ENCODE measurements at regions not wholly inside any gene's neighbourhood (a gene's known extent, or its start where the extent isn't known, plus 50 kb on each side); places are given as distances from the start of the nearest gene placed in this dataset.

DNA sequence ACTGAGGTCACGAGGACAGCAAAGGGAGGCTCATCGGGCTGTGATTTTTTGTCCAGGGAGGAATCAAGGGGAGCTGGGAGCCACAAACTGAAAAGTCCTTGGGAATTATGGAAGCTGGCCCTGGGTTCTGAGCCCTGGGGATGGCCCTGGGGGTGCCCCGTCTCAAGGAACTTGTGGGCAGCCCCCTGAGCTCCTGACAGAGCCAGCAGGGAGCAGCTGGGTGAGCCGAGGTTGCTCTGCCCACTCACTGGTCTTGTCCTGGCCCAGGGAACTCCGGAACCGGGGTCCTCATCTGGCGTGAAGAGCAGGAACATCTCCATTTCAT is 61.3 kb upstream of the HDAC4 start:
- no peak for DNase-seq (ENCODE audit: low spot score)

DNA sequence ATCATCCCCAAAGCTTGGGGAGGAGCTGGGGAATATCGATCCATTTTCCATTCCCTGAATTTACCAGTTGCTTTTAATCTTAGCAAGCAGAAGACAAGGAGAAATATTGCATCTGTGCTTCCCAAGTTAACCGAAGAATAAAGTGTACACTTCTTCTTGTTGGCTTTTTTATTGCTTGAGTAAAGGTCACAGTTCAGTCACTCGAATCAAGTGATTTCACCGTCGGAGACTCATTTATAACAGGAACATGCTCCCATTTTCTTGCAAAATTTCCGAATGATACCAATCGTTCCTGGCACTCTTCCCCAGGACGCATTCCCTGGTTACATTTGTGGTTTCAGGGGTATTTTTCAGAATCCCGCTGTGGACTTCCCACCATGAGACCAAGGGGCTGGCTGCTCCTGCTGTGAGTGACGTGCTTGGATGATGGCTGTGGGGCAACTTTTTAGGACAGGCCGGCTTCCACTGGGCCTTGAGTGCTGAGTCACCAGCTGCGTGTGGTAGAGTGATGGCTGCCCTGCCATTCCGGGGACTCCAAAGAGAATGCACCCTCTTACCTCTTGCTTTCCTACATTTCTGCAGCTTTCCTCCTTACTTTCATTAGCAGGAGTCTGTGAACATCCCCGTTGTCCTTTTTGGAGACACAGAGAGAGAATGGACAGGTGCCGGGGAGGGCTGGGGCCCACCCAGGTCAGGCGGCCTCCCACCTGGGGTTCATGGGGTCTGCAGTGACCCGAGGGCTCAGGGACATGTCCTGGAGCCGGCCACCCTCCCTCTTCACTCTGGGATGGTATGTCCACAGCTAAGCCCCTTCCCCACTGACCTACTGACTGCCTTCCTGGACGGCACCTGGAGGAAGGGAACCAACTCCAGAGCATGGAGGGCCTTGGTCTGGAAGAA is 60.7 kb upstream of the HDAC4 start:
- peak; percentile 61 for DNase-seq (ENCODE audit: low spot score)

DNA sequence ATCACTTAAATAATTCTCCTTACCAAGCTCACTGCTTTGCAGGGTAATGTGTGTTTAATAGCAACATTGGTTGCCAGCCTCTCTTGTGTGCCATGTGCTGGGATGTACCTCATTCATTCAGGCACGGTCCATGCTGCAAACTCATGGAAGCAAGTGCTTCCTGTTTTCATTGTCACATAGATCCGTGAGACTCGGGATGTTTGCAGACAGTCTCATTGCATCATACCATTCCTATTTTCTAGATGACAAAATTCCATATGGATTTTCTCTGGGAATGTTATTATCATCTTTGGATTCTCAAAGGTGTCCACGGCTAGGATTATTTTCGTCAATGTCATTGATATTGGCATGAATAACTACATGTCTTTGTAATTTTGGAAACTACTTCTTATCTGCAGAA is 60.0 kb upstream of the HDAC4 start:
- no peak for DNase-seq (ENCODE audit: low spot score)

- DNase-seq (ENCODE audit: low spot score) = no peak
Measured at GRCh38 chr2:239459606-239460005, 58.8 kb upstream of the HDAC4 start.

GRCh38 chr2:239459056-239459455 is 58.2 kb upstream of the HDAC4 start:
- no peak for DNase-seq (ENCODE audit: low spot score)

DNA sequence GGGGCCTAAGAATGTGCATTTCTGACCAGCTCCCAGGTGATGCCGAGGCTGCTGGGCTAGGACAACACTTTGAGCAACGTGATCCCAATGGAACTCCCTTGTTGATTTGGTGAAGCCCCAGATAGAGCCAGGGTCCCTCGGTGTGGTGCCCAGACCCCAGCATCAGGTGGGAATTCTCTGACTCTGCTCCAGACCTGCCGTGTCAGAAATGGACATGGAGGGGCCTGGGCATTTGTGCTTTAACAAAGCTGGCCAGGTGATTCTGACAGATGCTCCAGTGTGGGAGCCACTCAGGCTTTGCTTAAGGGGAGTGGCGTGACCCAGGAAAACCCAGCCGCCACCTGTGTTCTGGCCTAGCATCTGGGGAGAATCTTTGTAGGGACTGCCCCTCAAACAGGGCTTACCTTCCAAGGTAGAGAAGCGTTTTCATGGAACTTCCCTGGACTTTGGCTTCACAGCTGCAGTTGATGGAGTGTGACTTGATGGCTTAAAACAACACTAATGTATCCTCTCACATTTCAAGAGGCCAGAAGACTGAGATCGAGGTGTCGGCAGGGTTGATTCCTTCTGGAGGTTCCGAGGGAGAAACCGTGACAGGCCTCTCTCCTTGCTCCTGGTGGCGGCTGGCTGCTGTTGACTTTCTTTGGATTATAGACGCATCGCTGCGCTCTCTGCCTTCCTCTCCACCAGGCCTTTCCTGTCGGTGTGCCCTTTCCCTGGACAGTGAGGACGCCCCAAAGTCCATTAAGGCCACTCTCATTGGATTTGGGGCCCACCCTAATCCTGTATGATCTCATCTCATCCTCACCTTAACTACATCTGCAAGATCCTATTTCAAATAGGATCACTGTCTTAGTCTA is 57.0 kb upstream of the HDAC4 start:
- no peak for DNase-seq (ENCODE audit: low spot score)

- DNase-seq (ENCODE audit: low spot score) = no peak
Measured at GRCh38 chr2:239456940-239457339, 56.1 kb upstream of the HDAC4 start.

GRCh38 chr2:239455436-239456203 is 54.8 kb upstream of the HDAC4 start:
- DNase-seq (ENCODE audit: low spot score) = no peak

DNA sequence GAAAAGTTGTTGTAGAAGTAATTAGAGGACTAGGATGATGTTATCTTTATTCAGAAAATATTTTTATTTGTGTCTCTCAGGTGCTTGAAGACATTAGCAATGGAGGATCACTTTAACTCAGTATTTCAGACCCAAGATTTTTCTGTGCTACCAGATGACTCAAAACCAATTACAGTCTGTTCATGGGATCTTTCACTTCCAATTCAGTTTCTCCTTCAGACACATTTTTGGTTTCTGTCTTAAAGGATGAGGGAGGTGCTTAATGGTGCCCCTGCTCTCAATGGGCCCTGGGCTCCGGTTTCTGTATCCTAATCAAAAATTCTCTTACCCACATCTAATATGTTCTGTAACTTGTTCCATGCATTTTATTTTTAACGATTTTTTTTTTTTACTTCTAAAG is 53.7 kb upstream of the HDAC4 start:
- DNase-seq (ENCODE audit: low spot score) = no peak
